MM.1S (cell line): ENCODE measurements at regions not wholly inside any gene's neighbourhood (a gene's known extent, or its start where the extent isn't known, plus 50 kb on each side); places are given as distances from the start of the nearest gene placed in this dataset.

Experiments
- EZH2 ChIP-seq: fragments of 300-600 bp; sonication (generic); optimal IDR thresholded peaks from 2 replicates; pipeline ENCODE3; 2017; ENCODE audit warnings: low read depth, mild to moderate bottlenecking, antibody characterized with exemption, low read length, mixed read lengths
- TF ChIP-seq, protein P1 (sequence below): fragments of 300-600 bp; sonication (generic); IDR thresholded peaks from 2 replicates; pipeline ENCODE4 v1.5.1; 2016; ENCODE audit warnings: antibody characterized with exemption, low read length, mixed read lengths

DNA sequence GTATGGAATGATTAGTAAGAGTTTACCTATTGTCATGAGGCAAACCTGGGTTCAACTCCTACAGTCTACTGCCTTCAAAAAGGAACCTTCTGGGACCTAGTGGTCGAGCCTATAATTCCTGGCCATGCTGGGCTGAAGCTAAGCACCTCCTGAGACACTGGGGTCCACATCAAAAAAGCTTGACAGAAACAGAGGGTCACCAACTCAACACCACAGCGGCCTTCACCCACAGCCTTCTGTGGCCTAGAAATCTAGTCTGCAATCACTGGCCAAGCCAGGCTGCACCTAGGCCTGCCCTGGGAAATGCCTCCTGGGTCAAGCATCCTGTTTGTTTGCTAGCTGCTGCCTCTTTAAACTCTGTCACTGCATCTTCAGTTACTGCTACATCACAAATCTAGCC, 153.9 kb upstream of the C11orf58 start:
- TF ChIP-seq, protein P1, sequence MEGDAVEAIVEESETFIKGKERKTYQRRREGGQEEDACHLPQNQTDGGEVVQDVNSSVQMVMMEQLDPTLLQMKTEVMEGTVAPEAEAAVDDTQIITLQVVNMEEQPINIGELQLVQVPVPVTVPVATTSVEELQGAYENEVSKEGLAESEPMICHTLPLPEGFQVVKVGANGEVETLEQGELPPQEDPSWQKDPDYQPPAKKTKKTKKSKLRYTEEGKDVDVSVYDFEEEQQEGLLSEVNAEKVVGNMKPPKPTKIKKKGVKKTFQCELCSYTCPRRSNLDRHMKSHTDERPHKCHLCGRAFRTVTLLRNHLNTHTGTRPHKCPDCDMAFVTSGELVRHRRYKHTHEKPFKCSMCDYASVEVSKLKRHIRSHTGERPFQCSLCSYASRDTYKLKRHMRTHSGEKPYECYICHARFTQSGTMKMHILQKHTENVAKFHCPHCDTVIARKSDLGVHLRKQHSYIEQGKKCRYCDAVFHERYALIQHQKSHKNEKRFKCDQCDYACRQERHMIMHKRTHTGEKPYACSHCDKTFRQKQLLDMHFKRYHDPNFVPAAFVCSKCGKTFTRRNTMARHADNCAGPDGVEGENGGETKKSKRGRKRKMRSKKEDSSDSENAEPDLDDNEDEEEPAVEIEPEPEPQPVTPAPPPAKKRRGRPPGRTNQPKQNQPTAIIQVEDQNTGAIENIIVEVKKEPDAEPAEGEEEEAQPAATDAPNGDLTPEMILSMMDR = no peak
- TF ChIP-seq EZH2 = no peak
